ENCODE measurements at regions not wholly inside any gene's neighbourhood (a gene's known extent, or its start where the extent isn't known, plus 50 kb on each side); places are given as distances from the start of the nearest gene placed in this dataset.

DNA sequence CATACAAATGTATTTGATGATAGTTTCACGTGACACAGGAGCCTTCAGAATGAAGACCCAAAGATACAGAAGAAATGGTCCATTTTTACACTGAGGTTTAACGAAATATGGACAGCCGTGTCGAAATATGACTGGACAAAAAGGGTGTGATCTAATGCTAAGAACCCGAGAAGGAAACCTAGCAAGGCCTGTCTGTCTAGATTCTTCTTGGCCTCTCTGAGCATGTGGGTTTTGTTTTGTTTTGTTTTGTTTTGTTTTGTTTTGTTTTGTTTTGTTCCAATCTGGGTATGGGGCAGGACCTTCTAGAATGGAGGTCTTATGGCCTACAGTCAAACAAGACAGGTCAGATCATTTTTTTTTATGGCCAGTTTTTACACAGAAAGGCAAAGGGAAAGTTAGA lies 242.7 kb upstream of the STT3B start:
- TF ChIP-seq, protein P1, sequence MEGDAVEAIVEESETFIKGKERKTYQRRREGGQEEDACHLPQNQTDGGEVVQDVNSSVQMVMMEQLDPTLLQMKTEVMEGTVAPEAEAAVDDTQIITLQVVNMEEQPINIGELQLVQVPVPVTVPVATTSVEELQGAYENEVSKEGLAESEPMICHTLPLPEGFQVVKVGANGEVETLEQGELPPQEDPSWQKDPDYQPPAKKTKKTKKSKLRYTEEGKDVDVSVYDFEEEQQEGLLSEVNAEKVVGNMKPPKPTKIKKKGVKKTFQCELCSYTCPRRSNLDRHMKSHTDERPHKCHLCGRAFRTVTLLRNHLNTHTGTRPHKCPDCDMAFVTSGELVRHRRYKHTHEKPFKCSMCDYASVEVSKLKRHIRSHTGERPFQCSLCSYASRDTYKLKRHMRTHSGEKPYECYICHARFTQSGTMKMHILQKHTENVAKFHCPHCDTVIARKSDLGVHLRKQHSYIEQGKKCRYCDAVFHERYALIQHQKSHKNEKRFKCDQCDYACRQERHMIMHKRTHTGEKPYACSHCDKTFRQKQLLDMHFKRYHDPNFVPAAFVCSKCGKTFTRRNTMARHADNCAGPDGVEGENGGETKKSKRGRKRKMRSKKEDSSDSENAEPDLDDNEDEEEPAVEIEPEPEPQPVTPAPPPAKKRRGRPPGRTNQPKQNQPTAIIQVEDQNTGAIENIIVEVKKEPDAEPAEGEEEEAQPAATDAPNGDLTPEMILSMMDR (IDR thresholded peaks at IDR 0.05), result no peak
- TF ChIP-seq POLR2A (IDR thresholded peaks at IDR 0.05) (no peak), POLR2AphosphoS5 (IDR thresholded peaks at IDR 0.05; ENCODE audit: insufficient read depth in 1 of 2, low read depth in 1 of 2) (no peak)

Data from vagina (tissue), 2 donors.